Glomerular visceral epithelial cell (primary cell): ENCODE measurements at regions not wholly inside any gene's neighbourhood (a gene's known extent, or its start where the extent isn't known, plus 50 kb on each side); places are given as distances from the start of the nearest gene placed in this dataset.

Source experiments
- DNase-seq: peaks from one replicate; pipeline ENCODE4 v3.0.0-alpha.2; 2016; ENCODE audit errors: extremely low spot score

GRCh38 chr20:60506061-60506460 lies 547.8 kb downstream of the CDH26 start:
- DNase-seq, result no peak

GRCh38 chr20:60507087-60507694 lies 549.0 kb downstream of the CDH26 start:
- no peak for DNase-seq

DNA sequence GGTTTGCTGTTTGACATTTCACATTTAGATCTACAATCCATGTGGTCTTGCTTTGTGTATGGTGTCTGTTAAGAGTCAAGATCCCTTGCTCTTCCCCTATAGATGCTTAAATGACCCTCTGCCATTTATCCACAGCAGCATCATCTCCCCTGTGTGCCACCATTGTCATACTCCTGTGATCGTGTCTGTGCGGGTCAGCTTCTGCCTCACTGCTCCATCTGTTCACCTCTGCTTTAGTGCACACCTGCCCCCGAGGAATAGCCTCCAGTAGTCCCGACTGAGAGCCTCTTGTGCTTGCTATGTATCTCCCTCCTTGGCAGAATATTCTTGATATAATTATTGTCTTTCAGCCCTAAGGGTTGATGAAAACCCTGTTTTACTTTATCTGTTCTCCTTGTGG lies 551.2 kb downstream of the CDH26 start:
- no peak for DNase-seq

- DNase-seq, result no peak
These were observed 552.1 kb downstream of the CDH26 start for GRCh38 chr20:60510356-60510755.

DNA sequence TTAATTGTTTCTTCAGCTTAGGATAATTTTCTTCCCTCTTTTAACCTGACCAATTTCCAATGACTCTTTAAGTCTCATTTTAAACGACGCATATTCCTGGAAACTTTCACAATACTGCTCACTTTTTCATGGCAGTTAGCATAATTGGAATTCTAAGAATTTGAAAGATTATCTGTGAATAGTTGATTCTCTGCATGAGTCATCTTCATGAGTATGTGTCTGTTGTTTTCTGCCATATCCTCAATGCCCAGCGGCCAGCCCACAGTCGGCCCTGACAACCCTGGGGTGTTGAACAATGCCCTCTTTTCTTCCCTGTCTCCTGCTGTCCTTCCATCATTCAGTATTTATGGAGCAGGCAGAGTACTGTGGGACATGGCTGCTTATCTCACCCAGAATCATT lies 554.2 kb downstream of the CDH26 start:
- DNase-seq, result no peak

DNA sequence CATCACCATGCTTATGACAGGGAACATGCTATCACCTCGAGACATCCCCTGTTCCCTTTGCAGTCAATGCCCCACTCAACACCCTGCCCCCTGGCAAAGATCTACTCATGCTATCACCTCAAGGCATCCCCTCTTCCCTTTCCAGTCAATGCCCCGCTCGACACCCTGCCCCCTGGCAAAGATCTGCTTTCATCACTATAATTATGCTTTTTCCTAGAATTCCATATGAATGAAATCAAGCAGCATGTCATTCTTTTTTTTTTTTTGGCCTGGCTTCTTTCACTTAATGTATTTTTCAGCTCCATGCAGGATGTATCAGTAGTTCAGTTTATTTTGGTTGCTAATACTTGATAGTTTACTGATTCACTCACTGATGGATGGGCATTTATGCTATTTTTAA lies 554.9 kb downstream of the CDH26 start:
- DNase-seq, result no peak

- no peak for DNase-seq
These were observed 558.2 kb downstream of the CDH26 start for GRCh38 chr20:60516442-60516841.

- DNase-seq, result no peak
These were observed 559.8 kb downstream of the CDH26 start for GRCh38 chr20:60518022-60518421.

- DNase-seq, result no peak
These were observed 567.2 kb downstream of the CDH26 start for GRCh38 chr20:60525397-60525796.

- DNase-seq, result no peak
These were observed 569.4 kb downstream of the CDH26 start for GRCh38 chr20:60527656-60528055.

- no peak for DNase-seq
These were observed 569.9 kb downstream of the CDH26 start for GRCh38 chr20:60528141-60528540.

- no peak for DNase-seq
These were observed 570.9 kb downstream of the CDH26 start for GRCh38 chr20:60529149-60529548.

DNA sequence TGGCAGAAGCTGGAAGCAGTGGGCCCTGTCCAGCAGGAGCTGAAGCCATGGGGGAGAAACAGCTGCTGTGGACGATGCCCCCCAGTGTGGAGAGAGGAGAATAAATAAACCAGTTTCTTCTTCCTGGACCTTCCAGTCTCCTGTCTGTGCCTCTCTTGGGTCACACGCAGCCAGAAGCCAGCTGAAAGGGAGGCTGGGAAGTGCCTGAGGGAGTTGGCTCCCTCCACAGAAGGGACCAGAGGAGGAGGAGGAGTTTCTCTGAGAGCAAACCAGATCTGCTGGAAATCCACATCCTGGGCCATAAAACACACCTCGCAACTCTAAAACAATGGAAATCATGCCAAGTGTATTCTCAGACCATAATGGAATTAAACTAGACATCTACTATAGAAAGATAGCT lies 577.0 kb downstream of the CDH26 start:
- DNase-seq, result no peak

- DNase-seq, result no peak
These were observed 582.4 kb downstream of the CDH26 start for GRCh38 chr20:60540591-60540990.

DNA sequence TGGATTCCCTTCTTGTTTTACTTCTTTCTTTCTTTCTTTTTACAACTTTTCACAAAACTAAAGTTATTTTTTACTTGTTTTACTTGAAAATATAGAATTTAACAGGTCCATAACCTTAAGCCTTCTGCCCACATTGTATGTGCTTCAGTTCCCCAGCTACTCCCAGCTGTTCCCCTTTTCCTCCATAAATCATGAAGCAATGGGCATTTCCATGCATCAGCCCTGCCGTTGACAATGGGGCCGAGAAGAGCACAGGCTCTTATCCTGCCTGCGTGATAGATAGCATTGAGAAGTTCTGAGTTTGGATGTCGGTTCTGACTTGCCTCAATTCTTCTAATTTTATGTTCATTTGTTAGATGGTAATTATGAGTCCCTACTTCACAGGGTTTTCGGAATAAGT lies 583.8 kb downstream of the CDH26 start:
- DNase-seq, result no peak

- DNase-seq, result no peak
These were observed 585.4 kb downstream of the CDH26 start for GRCh38 chr20:60543598-60543997.

- DNase-seq, result no peak
These were observed 594.9 kb downstream of the CDH26 start for GRCh38 chr20:60553095-60553494.

DNA sequence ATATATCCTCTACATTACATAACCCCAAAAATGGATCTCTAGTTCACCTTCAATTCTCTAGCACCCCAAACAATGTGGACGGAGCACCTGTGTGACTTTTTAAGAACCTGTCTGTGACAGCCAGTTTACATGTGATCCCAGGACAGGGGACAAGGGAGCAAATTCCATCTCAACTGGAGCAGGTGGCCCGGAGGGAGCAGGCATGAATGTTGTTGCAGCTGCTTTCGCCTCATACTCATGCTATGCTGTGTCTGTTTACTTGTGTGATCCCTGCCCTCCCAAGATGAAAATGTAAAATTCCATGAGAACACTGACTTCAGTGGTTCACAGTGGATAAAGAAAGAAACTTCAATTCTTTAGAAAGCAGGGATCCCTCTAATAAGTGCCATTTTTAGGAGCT lies 600.3 kb downstream of the CDH26 start:
- no peak for DNase-seq

DNA sequence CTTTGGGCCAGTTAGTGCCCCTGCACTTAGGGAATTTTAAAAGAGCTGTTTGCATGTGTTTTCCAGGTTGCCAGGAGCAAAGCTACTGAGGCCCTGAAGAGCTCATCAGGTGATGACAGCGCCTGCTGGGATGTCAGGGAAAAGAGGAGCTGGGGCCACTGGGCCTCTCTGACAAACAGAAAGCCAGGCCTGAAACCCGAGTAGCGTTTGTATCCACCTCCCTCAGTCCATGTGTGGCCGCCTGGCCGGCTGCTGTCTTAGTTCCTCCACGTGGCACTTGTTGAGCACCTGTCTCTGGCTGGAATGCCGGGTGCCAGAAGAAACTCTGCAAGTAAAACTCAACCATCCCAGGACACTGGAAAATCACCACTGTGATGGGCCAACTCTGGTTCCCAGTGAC lies 601.2 kb downstream of the CDH26 start:
- DNase-seq, result no peak

- DNase-seq, result no peak
These were observed 602.8 kb downstream of the CDH26 start for GRCh38 chr20:60561052-60561451.

DNA sequence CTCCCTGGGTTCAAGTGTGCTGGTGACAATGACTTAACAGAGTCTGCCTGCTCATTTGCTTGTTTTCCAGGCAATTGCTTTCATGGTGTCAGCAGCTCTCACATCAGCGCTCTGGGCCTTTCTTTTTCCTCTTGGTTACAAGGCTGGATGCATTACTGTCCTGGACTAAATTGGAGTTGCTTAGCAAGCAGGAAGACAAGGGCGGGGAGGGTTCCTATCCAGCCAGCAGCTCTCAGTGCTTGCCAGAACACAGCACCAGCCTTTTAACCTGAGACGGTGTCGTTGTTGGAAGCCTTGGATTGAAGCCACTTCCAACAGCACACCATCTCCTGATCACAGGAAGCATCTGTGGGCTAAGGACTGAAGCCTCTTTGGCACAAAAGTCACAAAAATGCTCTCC lies 606.9 kb downstream of the CDH26 start:
- DNase-seq, result no peak

GRCh38 chr20:60565551-60565950 lies 607.3 kb downstream of the CDH26 start:
- DNase-seq, result no peak

DNA sequence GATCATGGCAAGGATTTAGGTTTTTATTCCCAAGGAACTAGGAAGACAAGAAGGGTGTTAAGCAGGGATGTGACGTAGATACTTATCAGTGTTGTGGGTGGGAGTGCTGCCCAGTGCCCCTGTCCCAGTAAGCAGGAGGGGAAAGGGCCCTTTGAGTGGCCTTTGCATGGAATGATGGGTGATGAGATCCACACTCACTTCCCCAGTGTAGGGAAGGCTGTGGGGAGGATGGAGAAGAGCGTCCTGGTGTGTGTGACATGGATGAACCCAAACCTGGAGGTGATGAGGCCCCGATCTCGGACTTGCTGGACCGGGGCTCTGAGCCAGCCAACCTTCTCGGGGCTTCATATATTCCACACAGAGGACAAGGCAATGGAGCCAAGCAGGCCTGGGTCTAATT lies 610.9 kb downstream of the CDH26 start:
- DNase-seq, result no peak

DNA sequence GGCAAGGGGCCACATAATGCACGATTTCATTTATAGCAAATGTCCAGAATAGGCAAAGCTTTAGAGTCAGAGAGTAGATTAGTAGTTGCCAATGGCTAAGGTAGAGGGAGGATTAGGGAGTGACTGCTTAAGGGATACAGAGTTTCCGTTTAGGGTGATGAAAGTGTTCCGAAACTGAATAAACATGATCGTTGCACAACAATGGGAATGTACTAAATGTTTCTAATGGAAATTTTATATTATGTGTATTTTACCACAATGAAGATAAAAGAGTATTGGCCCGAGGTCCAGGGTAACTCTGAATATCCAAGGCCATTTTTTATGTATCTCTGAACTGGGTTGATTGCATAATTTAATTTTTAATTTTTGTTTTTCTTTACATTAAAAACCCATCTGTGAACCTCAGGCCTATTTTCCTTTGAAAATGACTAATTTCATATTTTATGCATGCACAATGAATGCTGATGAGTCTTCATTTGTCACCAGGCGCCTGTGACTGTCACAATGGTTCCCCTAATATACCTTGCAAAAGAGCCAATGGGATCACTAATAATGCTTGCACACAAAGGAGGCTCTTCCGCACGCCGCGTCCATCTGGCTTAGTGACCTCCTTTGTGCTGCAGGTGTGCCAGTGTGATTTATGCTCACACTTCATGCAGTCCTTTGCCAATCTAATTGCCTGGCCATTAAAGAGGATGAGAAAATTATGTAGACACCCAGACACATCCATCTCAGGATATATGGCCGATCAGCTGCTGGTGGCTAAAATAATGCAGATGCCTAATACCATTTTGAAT lies 612.5 kb downstream of the CDH26 start:
- DNase-seq, result no peak
